HEK293 (cell line): ENCODE measurements at regions not wholly inside any gene's neighbourhood (a gene's known extent, or its start where the extent isn't known, plus 50 kb on each side); places are given as distances from the start of the nearest gene placed in this dataset.

Source experiments
- KLF9 ChIP-seq: fragments of 450-650 bp; formaldehyde crosslinking; IDR thresholded peaks from 2 replicates; pipeline ENCODE4 v1.5.1; 2016; ENCODE audit warnings: missing biosample characterization, missing genetic modification characterization, low read depth
- SALL2 ChIP-seq: fragments of 450-650 bp; formaldehyde crosslinking; IDR thresholded peaks from 2 replicates; pipeline ENCODE4 v1.5.0; 2017; ENCODE audit warnings: missing biosample characterization, mild to moderate bottlenecking, missing genetic modification characterization, borderline replicate concordance
- WT1 ChIP-seq: fragments of 450-650 bp; formaldehyde crosslinking; IDR thresholded peaks from 2 replicates; pipeline ENCODE4 v1.5.1; 2016; ENCODE audit warnings: missing biosample characterization, missing genetic modification characterization
- YY1 ChIP-seq: fragments of 450-650 bp; formaldehyde crosslinking; IDR thresholded peaks from 2 replicates; pipeline ENCODE4 v1.5.1; 2018; ENCODE audit warnings: missing biosample characterization, missing genetic modification characterization
- ZBTB17 ChIP-seq: fragments of 450-650 bp; formaldehyde crosslinking; IDR thresholded peaks from 2 replicates; pipeline ENCODE4 v1.5.1; 2016; ENCODE audit warnings: missing biosample characterization, missing genetic modification characterization
- ZFP3 ChIP-seq: fragments of 450-650 bp; formaldehyde crosslinking; IDR thresholded peaks from 2 replicates; pipeline ENCODE4 v1.5.1; 2016; ENCODE audit warnings: low read depth, missing biosample characterization, missing genetic modification characterization
- ZNF24 ChIP-seq: fragments of 450-650 bp; formaldehyde crosslinking; IDR thresholded peaks from 2 replicates; pipeline ENCODE4 v1.5.1; 2016; ENCODE audit warnings: missing biosample characterization, missing genetic modification characterization
- ZNF324 ChIP-seq: fragments of 450-650 bp; formaldehyde crosslinking; IDR thresholded peaks from 2 replicates; pipeline ENCODE4 v1.5.1; 2016; ENCODE audit warnings: missing biosample characterization, missing genetic modification characterization
- ZNF37A ChIP-seq: fragments of 450-650 bp; IDR thresholded peaks from 2 replicates; pipeline ENCODE4 v1.5.1; 2018; ENCODE audit warnings: missing biosample characterization, missing genetic modification characterization
- ZNF394 ChIP-seq: fragments of 450-650 bp; formaldehyde crosslinking; IDR thresholded peaks from 2 replicates; pipeline ENCODE4 v1.5.1; 2016; ENCODE audit warnings: missing biosample characterization, missing genetic modification characterization, mild to moderate bottlenecking, moderate library complexity, borderline replicate concordance
- ZNF404 ChIP-seq: fragments of 450-650 bp; formaldehyde crosslinking; IDR thresholded peaks from 2 replicates; pipeline ENCODE4 v1.5.1; 2017; ENCODE audit warnings: missing biosample characterization, missing genetic modification characterization
- ZNF558 ChIP-seq: fragments of 450-650 bp; formaldehyde crosslinking; IDR thresholded peaks from 2 replicates; pipeline ENCODE4 v1.5.1; 2016; ENCODE audit warnings: missing biosample characterization, missing genetic modification characterization
- ZNF621 ChIP-seq: fragments of 450-650 bp; formaldehyde crosslinking; IDR thresholded peaks from 2 replicates; pipeline ENCODE4 v1.5.1; 2017; ENCODE audit warnings: missing biosample characterization, missing genetic modification characterization
- TF ChIP-seq, protein P1 (sequence below): fragments of 450-650 bp; formaldehyde crosslinking; IDR thresholded peaks from 2 replicates; pipeline ENCODE4 v1.5.1; 2016; ENCODE audit warnings: missing biosample characterization, missing genetic modification characterization

DNA sequence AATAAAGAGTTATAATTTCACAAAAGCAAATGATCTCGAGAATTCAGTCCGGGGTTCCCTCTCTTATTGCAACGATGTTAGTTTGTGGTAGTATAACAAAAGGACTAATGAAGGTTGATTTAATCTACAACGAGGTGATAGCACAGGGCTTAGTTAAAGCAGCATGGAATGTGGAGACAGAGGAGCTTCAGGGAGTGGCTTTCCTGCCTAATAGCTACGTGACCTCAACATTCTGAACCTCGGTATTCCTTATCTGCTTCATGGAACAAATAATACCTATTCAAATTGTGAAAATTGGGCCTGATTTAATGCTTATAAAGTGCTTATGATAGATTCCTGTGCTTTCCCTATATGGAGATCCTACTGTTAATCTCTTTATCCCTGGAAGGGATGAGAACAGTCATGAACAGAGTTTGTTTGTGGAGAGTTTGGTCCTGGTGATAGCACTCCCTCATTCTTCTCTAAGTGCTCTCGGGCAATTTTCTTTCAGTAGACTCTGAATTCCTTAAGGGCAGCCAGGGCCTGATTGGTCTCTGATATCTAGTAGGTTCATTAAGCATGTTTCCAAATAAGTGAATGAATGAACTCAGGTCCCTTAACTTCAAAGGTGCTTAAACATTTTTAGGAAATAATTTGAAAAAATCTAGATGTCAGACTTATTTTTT lies 104.1 kb upstream of the TUT7 start:
- TF ChIP-seq ZNF621 (tag by site-specific recombination) (no peak), YY1 (tag by site-specific recombination) (no peak), ZNF404 (no peak), ZNF394 (no peak), KLF9 (tag by site-specific recombination) (no peak), ZNF558 (tag by site-specific recombination) (no peak), ZBTB17 (tag by site-specific recombination) (no peak), ZNF324 (tag by site-specific recombination) (no peak), ZFP3 (tag by site-specific recombination) (no peak), WT1 (tag by site-specific recombination) (no peak), SALL2 (tag by site-specific recombination) (no peak), ZNF24 (tag by site-specific recombination) (no peak), ZNF37A (tag by site-specific recombination) (no peak)
- TF ChIP-seq, protein P1, sequence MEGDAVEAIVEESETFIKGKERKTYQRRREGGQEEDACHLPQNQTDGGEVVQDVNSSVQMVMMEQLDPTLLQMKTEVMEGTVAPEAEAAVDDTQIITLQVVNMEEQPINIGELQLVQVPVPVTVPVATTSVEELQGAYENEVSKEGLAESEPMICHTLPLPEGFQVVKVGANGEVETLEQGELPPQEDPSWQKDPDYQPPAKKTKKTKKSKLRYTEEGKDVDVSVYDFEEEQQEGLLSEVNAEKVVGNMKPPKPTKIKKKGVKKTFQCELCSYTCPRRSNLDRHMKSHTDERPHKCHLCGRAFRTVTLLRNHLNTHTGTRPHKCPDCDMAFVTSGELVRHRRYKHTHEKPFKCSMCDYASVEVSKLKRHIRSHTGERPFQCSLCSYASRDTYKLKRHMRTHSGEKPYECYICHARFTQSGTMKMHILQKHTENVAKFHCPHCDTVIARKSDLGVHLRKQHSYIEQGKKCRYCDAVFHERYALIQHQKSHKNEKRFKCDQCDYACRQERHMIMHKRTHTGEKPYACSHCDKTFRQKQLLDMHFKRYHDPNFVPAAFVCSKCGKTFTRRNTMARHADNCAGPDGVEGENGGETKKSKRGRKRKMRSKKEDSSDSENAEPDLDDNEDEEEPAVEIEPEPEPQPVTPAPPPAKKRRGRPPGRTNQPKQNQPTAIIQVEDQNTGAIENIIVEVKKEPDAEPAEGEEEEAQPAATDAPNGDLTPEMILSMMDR (tag by site-specific recombination): no peak
